Spinal cord (tissue), 9 donors: ENCODE measurements at regions not wholly inside any gene's neighbourhood (a gene's known extent, or its start where the extent isn't known, plus 50 kb on each side); places are given as distances from the start of the nearest gene placed in this dataset.

Experiments
- DNase-seq, 6 donors: peaks; one replicate each; pipeline versions ENCODE4 v3.0.0 to v3.0.0-alpha.2; 2013 to 2015; ENCODE audit warnings: low spot score in 6 of 6, low read depth in 4 of 6
- H3K27ac ChIP-seq: one replicate; pipeline ENCODE4 v1.5.1; 2013; ENCODE audit warnings: low read depth, low read length, control low read depth
- H3K27me3 ChIP-seq: one replicate; pipeline ENCODE4 v1.6.1; 2013; ENCODE audit warnings: low read length; ENCODE audit not compliant: control insufficient read depth, insufficient read depth
- H3K36me3 ChIP-seq: one replicate; pipeline ENCODE4 v1.6.1; 2013; ENCODE audit warnings: low read length; ENCODE audit not compliant: control insufficient read depth, insufficient read depth
- H3K4me1 ChIP-seq: one replicate; pipeline ENCODE4 v1.6.1; 2013; ENCODE audit warnings: low read length; ENCODE audit not compliant: control insufficient read depth, insufficient read depth
- H3K4me3 ChIP-seq: one replicate; pipeline ENCODE4 v1.5.1; 2013; ENCODE audit warnings: low read depth, low read length, control low read depth
- H3K9me3 ChIP-seq: one replicate; pipeline ENCODE4 v1.6.1; 2013; ENCODE audit warnings: low read length; ENCODE audit not compliant: control insufficient read depth, insufficient read depth
- WGBS: methylation state at CpG from one replicate; pipeline ENCODE4 v1.1.5; 2013; ENCODE audit warnings: missing lambda C conversion rate; ENCODE audit not compliant: insufficient coverage; 5-methylcytosine and 5-hydroxymethylcytosine counted together
- donor health status: healthy.

- no peaks in the 10 kb centered on the region for H3K36me3 ChIP-seq
- no peaks in the 10 kb centered on the region for H3K4me1 ChIP-seq
- no peaks in the 10 kb centered on the region for H3K9me3 ChIP-seq
- H3K4me3 ChIP-seq: no peak overlapping the region
- H3K27ac ChIP-seq: no peak overlapping the region
- peak in 1 of 6 donors; percentile 34 for DNase-seq
- no peaks in the 10 kb centered on the region for H3K27me3 ChIP-seq
- 63% methylated on average over 2 of the region's 3 CpGs for WGBS
Observed at GRCh38 chr1:218810306-218810705, 363.4 kb upstream of the LYPLAL1 start.

GRCh38 chr1:218811497-218811896 is 362.2 kb upstream of the LYPLAL1 start:
- WGBS: no CpG with 5 or more reads among the region's 1 CpG
- no peaks in the 10 kb centered on the region for H3K4me1 ChIP-seq
- H3K27ac ChIP-seq: no peak overlapping the region
- no peaks in the 10 kb centered on the region for H3K36me3 ChIP-seq
- H3K9me3 ChIP-seq: no peaks in the 10 kb centered on the region
- DNase-seq: no peak
- H3K27me3 ChIP-seq: no peaks in the 10 kb centered on the region
- no peak overlapping the region for H3K4me3 ChIP-seq

DNA sequence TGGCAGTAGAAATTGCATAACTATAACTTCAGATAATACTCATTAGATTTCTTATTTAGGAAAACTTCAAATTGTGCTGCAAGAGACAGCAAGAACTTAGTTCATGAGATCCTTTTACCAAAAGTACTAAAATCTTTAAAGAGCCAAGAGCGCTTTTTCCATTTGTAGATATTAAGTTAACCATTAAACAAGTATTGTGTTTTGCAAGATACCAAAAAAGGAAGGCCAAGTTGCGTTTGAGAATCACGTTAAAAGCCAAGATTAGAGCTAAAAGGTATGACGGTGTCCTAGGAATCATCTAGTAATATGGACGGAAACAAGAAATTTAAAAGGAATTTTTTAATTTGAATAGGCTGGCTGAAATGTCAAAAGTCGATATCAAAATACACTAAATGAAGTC is 361.3 kb upstream of the LYPLAL1 start:
- H3K4me1 ChIP-seq: no peaks in the 10 kb centered on the region
- H3K9me3 ChIP-seq: no peaks in the 10 kb centered on the region
- no peaks in the 10 kb centered on the region for H3K27me3 ChIP-seq
- H3K27ac ChIP-seq: no peak overlapping the region
- H3K36me3 ChIP-seq: no peaks in the 10 kb centered on the region
- no peak overlapping the region for H3K4me3 ChIP-seq
- no CpG with 5 or more reads among the region's 6 CpGs for WGBS
- DNase-seq: no peak

- H3K36me3 ChIP-seq: no peaks in the 10 kb centered on the region
- H3K4me1 ChIP-seq: no peaks in the 10 kb centered on the region
- H3K4me3 ChIP-seq: no peak overlapping the region
- no CpG with 5 or more reads among the region's 1 CpG for WGBS
- H3K27ac ChIP-seq: no peak overlapping the region
- DNase-seq: no peak
- no peaks in the 10 kb centered on the region for H3K9me3 ChIP-seq
- H3K27me3 ChIP-seq: no peaks in the 10 kb centered on the region
Observed at GRCh38 chr1:218813237-218813636, 360.4 kb upstream of the LYPLAL1 start.

DNA sequence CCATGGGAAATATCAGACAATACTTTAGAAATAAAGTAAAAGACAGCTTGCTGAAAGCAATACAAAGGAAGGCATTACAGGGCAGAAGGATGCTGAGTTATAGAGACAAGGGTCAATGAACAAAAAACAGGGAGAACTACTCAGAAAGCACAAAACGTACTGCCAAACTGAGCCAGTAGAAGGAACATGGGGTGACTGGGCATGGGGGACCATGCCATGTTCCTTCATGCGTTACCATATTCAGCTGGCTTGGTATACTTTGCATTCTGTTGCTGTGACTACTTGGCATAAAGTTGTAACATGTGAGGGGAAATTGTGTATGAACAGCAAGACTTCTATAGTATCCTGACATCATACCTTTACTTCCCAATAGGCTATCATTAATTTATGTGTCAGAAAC is 358.6 kb upstream of the LYPLAL1 start:
- no peak for DNase-seq
- H3K9me3 ChIP-seq: no peaks in the 10 kb centered on the region
- no peaks in the 10 kb centered on the region for H3K4me1 ChIP-seq
- H3K27ac ChIP-seq: no peak overlapping the region
- no peaks in the 10 kb centered on the region for H3K27me3 ChIP-seq
- no peaks in the 10 kb centered on the region for H3K36me3 ChIP-seq
- WGBS: 80% methylated on average over 1 of the region's 2 CpGs
- H3K4me3 ChIP-seq: no peak overlapping the region

DNA sequence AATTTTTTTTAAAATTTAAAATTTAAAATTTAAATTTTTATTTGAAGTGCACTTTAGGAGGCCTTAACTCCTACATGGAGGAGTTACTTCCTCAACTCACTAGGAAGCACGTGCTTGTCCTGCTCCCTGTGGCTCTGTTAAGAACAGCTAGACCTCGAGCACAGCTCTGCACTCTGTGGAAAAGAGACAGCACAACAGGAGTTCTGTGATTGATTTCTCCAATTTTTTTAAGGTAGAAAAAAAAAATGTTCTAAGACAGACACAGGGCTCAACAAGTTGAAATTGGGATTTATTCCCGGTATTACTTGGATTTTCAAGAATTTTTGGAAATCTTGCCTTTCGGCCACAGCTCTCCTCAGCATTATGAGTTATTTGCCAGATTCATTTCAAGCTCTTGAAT is 356.6 kb upstream of the LYPLAL1 start:
- DNase-seq: peak in 1 of 6 donors; percentile 12
- Histone ChIP-seq H3K27ac (no peak overlapping the region), H3K4me1 (no peaks in the 10 kb centered on the region), H3K36me3 (no peaks in the 10 kb centered on the region), H3K4me3 (no peak overlapping the region), H3K9me3 (no peaks in the 10 kb centered on the region), H3K27me3 (no peaks in the 10 kb centered on the region)
- 54% methylated on average over 2 of the region's 4 CpGs for WGBS

DNA sequence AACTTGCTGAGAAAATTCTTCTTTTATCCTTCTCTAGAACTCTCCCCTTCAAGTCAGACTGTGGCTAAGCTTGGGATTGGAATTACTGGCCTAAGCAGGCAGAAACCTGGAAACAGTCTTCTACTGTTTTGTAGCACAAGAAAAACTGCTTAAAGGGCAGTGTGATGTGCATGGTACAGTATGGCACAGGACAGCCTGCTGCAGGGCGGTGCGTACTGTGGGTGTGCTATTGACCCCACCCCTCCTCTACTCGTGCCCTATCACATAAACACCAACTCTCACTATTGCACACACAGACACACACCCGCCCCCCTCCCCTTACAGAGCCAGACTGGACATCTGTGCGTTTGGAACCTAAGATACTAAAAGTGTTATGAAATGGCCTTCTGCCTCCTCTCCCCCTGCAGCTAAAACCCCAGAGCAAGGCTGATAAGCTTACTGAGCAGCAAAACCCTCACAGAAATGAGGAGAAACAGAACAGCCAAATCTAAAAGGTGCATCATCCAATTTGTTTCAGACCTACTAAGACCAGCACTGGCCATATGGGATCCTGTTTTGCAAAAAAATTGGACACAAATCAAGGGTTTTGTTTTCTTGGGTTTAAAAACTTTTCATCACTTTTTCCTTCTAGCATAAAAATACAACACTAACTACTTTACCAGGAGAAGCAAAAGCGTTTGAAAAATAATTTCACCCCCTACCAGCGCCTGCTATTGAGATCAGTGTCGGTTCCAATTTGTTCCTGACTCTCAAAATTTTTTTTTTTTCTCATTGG is 355.8 kb upstream of the LYPLAL1 start:
- Histone ChIP-seq H3K27ac (no peak overlapping the region), H3K4me1 (no peaks in the 10 kb centered on the region), H3K4me3 (no peak overlapping the region), H3K36me3 (no peaks in the 10 kb centered on the region), H3K27me3 (no peaks in the 10 kb centered on the region), H3K9me3 (no peaks in the 10 kb centered on the region)
- WGBS: no CpG with 5 or more reads among the region's 8 CpGs
- peak in 1 of 6 donors; percentile 20 for DNase-seq

DNA sequence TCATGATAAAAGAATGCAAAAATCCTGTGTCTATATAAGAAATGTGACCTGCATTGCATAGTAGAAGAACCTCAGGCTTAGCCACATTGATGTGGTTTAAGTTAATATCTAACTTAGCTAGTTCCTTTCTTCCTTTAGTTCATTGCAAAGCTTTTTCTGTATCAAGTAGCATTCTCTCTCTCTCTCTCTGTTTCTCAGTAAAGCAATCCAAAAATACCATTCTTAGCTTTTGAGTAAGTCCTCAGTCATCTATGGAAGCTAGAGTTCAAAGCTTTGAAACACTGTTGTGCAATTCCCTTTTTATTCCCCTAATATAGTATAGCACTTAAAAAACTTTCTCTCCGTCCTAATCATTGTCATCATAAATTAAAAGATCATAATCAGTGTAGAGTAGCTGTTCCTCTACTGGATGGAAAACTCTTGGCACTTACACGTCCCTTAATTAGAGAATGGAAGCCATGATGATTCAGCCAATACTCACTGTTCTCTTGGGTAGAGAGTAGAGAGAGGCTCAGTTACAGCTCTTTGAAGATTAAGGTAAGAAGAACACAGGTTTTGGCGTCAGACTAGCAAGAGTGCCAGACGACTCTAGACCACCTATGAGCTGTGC is 350.3 kb upstream of the LYPLAL1 start:
- H3K36me3 ChIP-seq: no peaks in the 10 kb centered on the region
- no peak overlapping the region for H3K4me3 ChIP-seq
- H3K27me3 ChIP-seq: no peaks in the 10 kb centered on the region
- DNase-seq: no peak
- no peaks in the 10 kb centered on the region for H3K9me3 ChIP-seq
- H3K4me1 ChIP-seq: no peaks in the 10 kb centered on the region
- no peak overlapping the region for H3K27ac ChIP-seq
- WGBS: no CpG with 5 or more reads among the region's 4 CpGs

GRCh38 chr1:218827486-218827885 is 346.2 kb upstream of the LYPLAL1 start:
- no peak overlapping the region for H3K27ac ChIP-seq
- H3K4me3 ChIP-seq: no peak overlapping the region
- no peaks in the 10 kb centered on the region for H3K4me1 ChIP-seq
- DNase-seq: no peak
- H3K9me3 ChIP-seq: no peaks in the 10 kb centered on the region
- no peaks in the 10 kb centered on the region for H3K27me3 ChIP-seq
- no peaks in the 10 kb centered on the region for H3K36me3 ChIP-seq

- H3K27me3 ChIP-seq: no peaks in the 10 kb centered on the region
- WGBS: no CpG with 5 or more reads among the region's 3 CpGs
- no peaks in the 10 kb centered on the region for H3K9me3 ChIP-seq
- H3K27ac ChIP-seq: no peak overlapping the region
- DNase-seq: no peak
- no peak overlapping the region for H3K4me3 ChIP-seq
- no peaks in the 10 kb centered on the region for H3K4me1 ChIP-seq
- H3K36me3 ChIP-seq: no peaks in the 10 kb centered on the region
Observed at GRCh38 chr1:218828125-218828650, 345.5 kb upstream of the LYPLAL1 start.
